ENCODE measurements at regions not wholly inside any gene's neighbourhood (a gene's known extent, or its start where the extent isn't known, plus 50 kb on each side); places are given as distances from the start of the nearest gene placed in this dataset.

DNA sequence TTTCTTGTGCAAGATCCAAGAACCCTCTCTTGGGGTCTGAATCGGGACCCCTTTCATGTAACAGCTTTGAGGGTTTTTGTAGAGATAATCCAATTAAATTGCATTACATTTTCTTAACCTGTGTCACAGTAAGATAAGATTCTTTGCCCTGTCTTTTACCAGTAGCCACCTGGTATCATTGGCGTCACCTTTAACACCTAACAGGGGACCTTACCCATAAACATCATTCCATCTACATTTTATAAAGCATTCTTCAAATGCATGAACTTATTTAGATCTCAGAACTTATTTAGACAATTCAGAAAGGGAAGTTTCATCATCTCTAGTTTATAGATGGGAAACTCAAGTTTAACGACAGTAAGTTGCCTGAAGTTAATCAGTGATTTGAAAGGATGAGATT lies 106.4 kb upstream of the KLF6 start:
- ATAC-seq = no peak
- no peak overlapping the region for H3K27ac ChIP-seq (ENCODE audit: low read length)
- no TSS peak for BruUV-seq (replicated peaks)

DNA sequence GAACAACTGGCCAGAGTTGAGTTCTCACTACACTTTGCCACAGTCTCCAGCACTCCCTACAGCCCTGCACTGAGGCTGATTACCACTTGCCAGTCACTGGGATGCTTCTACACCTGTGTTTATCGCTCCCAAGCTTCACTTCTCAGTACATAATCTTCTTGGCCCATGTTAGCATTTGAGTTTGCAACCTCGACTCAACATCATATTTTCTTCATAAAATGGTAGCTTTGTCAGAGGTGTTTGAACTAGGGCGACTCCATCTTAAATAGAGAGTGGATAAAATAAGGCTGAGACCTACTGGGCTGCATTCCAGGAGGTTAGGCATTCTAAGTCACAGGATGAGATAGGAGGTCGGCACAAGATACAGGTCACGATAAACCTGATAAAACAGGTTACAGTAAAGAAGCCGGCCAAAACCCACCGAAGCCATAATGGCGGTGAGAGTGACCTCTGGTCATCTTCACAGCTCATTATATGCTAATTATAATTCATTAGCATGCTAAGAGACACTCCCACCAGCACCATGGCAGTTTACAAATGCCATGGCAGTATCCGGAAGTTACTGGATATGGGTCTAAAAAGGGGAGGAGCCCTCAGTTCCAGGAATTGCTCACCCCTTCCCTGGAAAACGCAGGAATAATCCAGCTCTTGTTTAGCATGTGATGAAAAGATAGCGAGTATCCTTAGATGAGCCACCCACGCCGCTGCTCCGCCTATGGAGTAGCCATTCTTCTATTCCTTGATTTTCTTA lies 105.8 kb upstream of the KLF6 start:
- no peak for TF ChIP-seq EZH2phosphoT487 (IDR thresholded peaks at IDR 0.05; ENCODE audit: borderline replicate concordance, low read length)
- TF ChIP-seq, protein P1, sequence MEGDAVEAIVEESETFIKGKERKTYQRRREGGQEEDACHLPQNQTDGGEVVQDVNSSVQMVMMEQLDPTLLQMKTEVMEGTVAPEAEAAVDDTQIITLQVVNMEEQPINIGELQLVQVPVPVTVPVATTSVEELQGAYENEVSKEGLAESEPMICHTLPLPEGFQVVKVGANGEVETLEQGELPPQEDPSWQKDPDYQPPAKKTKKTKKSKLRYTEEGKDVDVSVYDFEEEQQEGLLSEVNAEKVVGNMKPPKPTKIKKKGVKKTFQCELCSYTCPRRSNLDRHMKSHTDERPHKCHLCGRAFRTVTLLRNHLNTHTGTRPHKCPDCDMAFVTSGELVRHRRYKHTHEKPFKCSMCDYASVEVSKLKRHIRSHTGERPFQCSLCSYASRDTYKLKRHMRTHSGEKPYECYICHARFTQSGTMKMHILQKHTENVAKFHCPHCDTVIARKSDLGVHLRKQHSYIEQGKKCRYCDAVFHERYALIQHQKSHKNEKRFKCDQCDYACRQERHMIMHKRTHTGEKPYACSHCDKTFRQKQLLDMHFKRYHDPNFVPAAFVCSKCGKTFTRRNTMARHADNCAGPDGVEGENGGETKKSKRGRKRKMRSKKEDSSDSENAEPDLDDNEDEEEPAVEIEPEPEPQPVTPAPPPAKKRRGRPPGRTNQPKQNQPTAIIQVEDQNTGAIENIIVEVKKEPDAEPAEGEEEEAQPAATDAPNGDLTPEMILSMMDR (conservative IDR thresholded peaks at IDR 0.05; ENCODE audit: low read depth, low read length) = no peak
- no peak for TF ChIP-seq EZH2 (IDR thresholded peaks at IDR 0.05; ENCODE audit: low read length, unreplicated experiment)
- no peaks in the 10 kb centered on the region for H3K9me2 ChIP-seq (replicated peaks; ENCODE audit: low read length)
- no peaks in the 10 kb centered on the region for H3K36me3 ChIP-seq (ENCODE audit: low read depth, low read length)
- peak overlapping the region; percentile 57; the same call in 1 of the 2 replicates for H3K27ac ChIP-seq (ENCODE audit: low read length)
- H3K4me1 ChIP-seq (ENCODE audit: insufficient read depth, low read length) = peaks cover 37% of the 10 kb centered on the region
- CTCF ChIA-PET = no interaction called here
- no TSS peak for BruUV-seq (replicated peaks)
- no peaks in the 10 kb centered on the region for H3K9me3 ChIP-seq (ENCODE audit: low read length)
- no peaks in the 10 kb centered on the region for H4K20me1 ChIP-seq (ENCODE audit: low read length)
- H3K27me3 ChIP-seq (ENCODE audit: low read length) = no peaks in the 10 kb centered on the region
- no peak overlapping the region for H3K4me3 ChIP-seq (ENCODE audit: low read length)
- ATAC-seq = no peak
- H3K79me2 ChIP-seq (ENCODE audit: low read length) = no peaks in the 10 kb centered on the region
- H3K9ac ChIP-seq (ENCODE audit: low read length) = no peak overlapping the region
- peak overlapping the region; percentile 57; the same call in 1 of the 2 replicates for H3K4me2 ChIP-seq (ENCODE audit: low read length)
- POLR2A ChIA-PET (ENCODE audit: unreplicated experiment) = interaction anchor here (1.0 kb wide), 1 partner anchor 106 kb away, joined by 4 read pairs; the partner anchor contains the start of gene KLF6
- DNase-seq = no peak
- no peak overlapping the region for H2AFZ ChIP-seq (ENCODE audit: low read length)
- intact Hi-C loops (cut with micrococcal nuclease) = no loop called here
- H3F3A ChIP-seq (ENCODE audit: low read length, unreplicated experiment) = no peaks in the 10 kb centered on the region

More for the DNA sequence above, 106.4 kb upstream of the KLF6 start:
- H3K4me2 ChIP-seq (ENCODE audit: low read length) = no peak overlapping the region
- H4K20me1 ChIP-seq (ENCODE audit: low read length) = no peaks in the 10 kb centered on the region
- no peaks in the 10 kb centered on the region for H3K9me3 ChIP-seq (ENCODE audit: low read length)
- TF ChIP-seq, protein P1 (conservative IDR thresholded peaks at IDR 0.05; ENCODE audit: low read depth, low read length) = no peak
- TF ChIP-seq EZH2phosphoT487 (IDR thresholded peaks at IDR 0.05; ENCODE audit: borderline replicate concordance, low read length) (no peak), EZH2 (IDR thresholded peaks at IDR 0.05; ENCODE audit: low read length, unreplicated experiment) (no peak)
- no peak for DNase-seq
- no peaks in the 10 kb centered on the region for H3K36me3 ChIP-seq (ENCODE audit: low read depth, low read length)
- H3K4me1 ChIP-seq (ENCODE audit: insufficient read depth, low read length) = peaks cover 43% of the 10 kb centered on the region
- intact Hi-C loops (cut with micrococcal nuclease) = no loop called here
- no peaks in the 10 kb centered on the region for H3K9me2 ChIP-seq (replicated peaks; ENCODE audit: low read length)
- H3F3A ChIP-seq (ENCODE audit: low read length, unreplicated experiment) = no peaks in the 10 kb centered on the region
- H3K9ac ChIP-seq (ENCODE audit: low read length) = no peak overlapping the region
- ChIA-PET POLR2A (ENCODE audit: unreplicated experiment) (no interaction called here), CTCF (no interaction called here)
- no peak overlapping the region for H3K4me3 ChIP-seq (ENCODE audit: low read length)
- no peaks in the 10 kb centered on the region for H3K79me2 ChIP-seq (ENCODE audit: low read length)
- no peak overlapping the region for H2AFZ ChIP-seq (ENCODE audit: low read length)
- no peaks in the 10 kb centered on the region for H3K27me3 ChIP-seq (ENCODE audit: low read length)

DNA sequence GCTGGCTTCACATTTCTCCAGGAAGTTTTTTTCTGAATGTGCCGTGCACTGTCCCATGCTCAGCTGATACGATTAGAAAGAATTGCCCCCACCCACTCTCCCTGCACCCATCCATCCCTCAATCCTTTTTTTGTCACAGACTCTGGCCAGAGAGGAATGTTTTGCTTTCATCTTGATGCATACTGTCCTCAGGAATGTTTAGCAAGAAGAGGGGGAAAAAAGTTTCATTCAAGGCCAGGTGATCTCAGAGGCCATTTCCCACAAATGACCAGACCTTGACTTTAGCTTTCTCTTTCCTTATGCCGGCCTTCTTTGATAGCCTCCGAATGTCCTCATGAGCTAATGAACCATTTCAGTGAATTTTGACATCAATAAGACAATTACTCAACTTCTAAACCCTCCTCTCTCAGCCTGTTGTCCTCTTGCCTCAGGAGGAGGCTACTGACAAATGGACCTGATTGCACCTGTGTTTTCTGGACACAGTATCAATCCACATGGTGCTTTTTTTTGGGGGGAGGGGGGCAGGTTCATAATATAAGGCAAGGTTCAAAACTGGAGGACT lies 105.0 kb upstream of the KLF6 start:
- H4K20me1 ChIP-seq (ENCODE audit: low read length) = no peaks in the 10 kb centered on the region
- no peak for TF ChIP-seq EZH2 (IDR thresholded peaks at IDR 0.05; ENCODE audit: low read length, unreplicated experiment)
- TF ChIP-seq, protein P1 (conservative IDR thresholded peaks at IDR 0.05; ENCODE audit: low read depth, low read length) = no peak
- no peak for TF ChIP-seq EZH2phosphoT487 (IDR thresholded peaks at IDR 0.05; ENCODE audit: borderline replicate concordance, low read length)
- no peaks in the 10 kb centered on the region for H3K36me3 ChIP-seq (ENCODE audit: low read depth, low read length)
- no peaks in the 10 kb centered on the region for H3K9me3 ChIP-seq (ENCODE audit: low read length)
- H3K9me2 ChIP-seq (replicated peaks; ENCODE audit: low read length) = no peaks in the 10 kb centered on the region
- H3K4me3 ChIP-seq (ENCODE audit: low read length) = no peak overlapping the region; the same call in 1 of the 2 replicates
- ChIA-PET CTCF (no interaction called here), POLR2A (ENCODE audit: unreplicated experiment) (interaction anchor here (1.0 kb wide), 1 partner anchor 105 kb away, joined by 4 read pairs; the partner anchor contains the start of gene KLF6)
- H3K79me2 ChIP-seq (ENCODE audit: low read length) = no peaks in the 10 kb centered on the region
- ATAC-seq (peak; percentile 65), DNase-seq (peak; percentile 58)
- H3K4me2 ChIP-seq (ENCODE audit: low read length) = peak overlapping the region; percentile 57
- peak overlapping the region; percentile 22; the same call in 1 of the 2 replicates for H3K9ac ChIP-seq (ENCODE audit: low read length)
- peak overlapping the region; percentile 57 for H3K27ac ChIP-seq (ENCODE audit: low read length)
- no peaks in the 10 kb centered on the region for H3K27me3 ChIP-seq (ENCODE audit: low read length)
- peaks cover 36% of the 10 kb centered on the region for H3K4me1 ChIP-seq (ENCODE audit: insufficient read depth, low read length)
- intact Hi-C loops (cut with micrococcal nuclease) = no loop called here
- no TSS peak for BruUV-seq (replicated peaks)
- peak overlapping the region; percentile 32; the same call in 1 of the 2 replicates for H2AFZ ChIP-seq (ENCODE audit: low read length)
- no peaks in the 10 kb centered on the region for H3F3A ChIP-seq (ENCODE audit: low read length, unreplicated experiment)

Data from PC-3 (cell line).